ENCODE measurements at regions not wholly inside any gene's neighbourhood (a gene's known extent, or its start where the extent isn't known, plus 50 kb on each side); places are given as distances from the start of the nearest gene placed in this dataset.

- no peak overlapping the region for H3K27ac ChIP-seq
- no peaks in the 10 kb centered on the region for H3K4me1 ChIP-seq
- intact Hi-C loops (cut with DNase I): no loop called here
- no peaks in the 10 kb centered on the region for H3K36me3 ChIP-seq (replicated peaks in 1 of 2; ENCODE audit: insufficient read depth in 1 of 2, low read depth in 2 of 2)
- no peaks in the 10 kb centered on the region for H3K9me3 ChIP-seq
- ATAC-seq (no peak), DNase-seq (no peak)
- WGBS, 2 donors: 68 to 72% methylated on average over 3 of the region's 3 CpGs
- H3K27me3 ChIP-seq: no peaks in the 10 kb centered on the region
- H3K4me3 ChIP-seq: no peak overlapping the region
- no peak for TF ChIP-seq POLR2A (IDR thresholded peaks at IDR 0.05)
Measured at GRCh38 chr2:57185568-57185967, 861.0 kb upstream of the VRK2 start.

- no peak for DNase-seq
Measured at GRCh38 chr2:57190007-57190406, 856.6 kb upstream of the VRK2 start.

GRCh38 chr2:57199663-57200062, 846.9 kb upstream of the VRK2 start:
- no peak for DNase-seq
- intact Hi-C loops (cut with DNase I): no loop called here

More at GRCh38 chr2:57190007-57190406, 856.6 kb upstream of the VRK2 start:
- no peak overlapping the region for H3K27ac ChIP-seq
- H3K9me3 ChIP-seq: no peaks in the 10 kb centered on the region
- H3K4me3 ChIP-seq: no peak overlapping the region
- TF ChIP-seq CTCF (IDR thresholded peaks at IDR 0.05): no peak
- no peak for TF ChIP-seq POLR2A (IDR thresholded peaks at IDR 0.05)
- no peak for ATAC-seq
- H3K27me3 ChIP-seq: no peaks in the 10 kb centered on the region
- no peaks in the 10 kb centered on the region for H3K4me1 ChIP-seq
- no peaks in the 10 kb centered on the region for H3K36me3 ChIP-seq (replicated peaks in 1 of 2; ENCODE audit: insufficient read depth in 1 of 2, low read depth in 2 of 2)
- WGBS, 2 donors: 70 to 75% methylated on average over 2 of the region's 2 CpGs
- intact Hi-C loops (cut with DNase I): no loop called here

GRCh38 chr2:57204364-57204763, 842.2 kb upstream of the VRK2 start:
- H3K27me3 ChIP-seq: no peaks in the 10 kb centered on the region
- no peak overlapping the region for H3K4me3 ChIP-seq
- H3K4me1 ChIP-seq: no peaks in the 10 kb centered on the region
- H3K36me3 ChIP-seq (replicated peaks in 1 of 2; ENCODE audit: insufficient read depth in 1 of 2, low read depth in 2 of 2): no peaks in the 10 kb centered on the region
- no peaks in the 10 kb centered on the region for H3K9me3 ChIP-seq
- no peak overlapping the region for H3K27ac ChIP-seq
- 40 to 85% methylated on average over 3 of the region's 3 CpGs for WGBS, 2 donors
- TF ChIP-seq CTCF (IDR thresholded peaks at IDR 0.05) (no peak), POLR2A (IDR thresholded peaks at IDR 0.05) (no peak)
- ATAC-seq: no peak
- no peak for DNase-seq
- intact Hi-C loops (cut with DNase I): no loop called here

More at GRCh38 chr2:57199663-57200062, 846.9 kb upstream of the VRK2 start:
- H3K4me3 ChIP-seq: no peak overlapping the region
- H3K27ac ChIP-seq: no peak overlapping the region
- WGBS, 2 donors: 82 to 84% methylated on average over 3 of the region's 3 CpGs
- no peaks in the 10 kb centered on the region for H3K9me3 ChIP-seq
- no peak for ATAC-seq
- no peaks in the 10 kb centered on the region for H3K4me1 ChIP-seq
- H3K27me3 ChIP-seq: no peaks in the 10 kb centered on the region
- no peak for TF ChIP-seq POLR2A (IDR thresholded peaks at IDR 0.05)
- TF ChIP-seq CTCF (IDR thresholded peaks at IDR 0.05): no peak
- H3K36me3 ChIP-seq (replicated peaks in 1 of 2; ENCODE audit: insufficient read depth in 1 of 2, low read depth in 2 of 2): no peaks in the 10 kb centered on the region

- Histone ChIP-seq H3K4me3 (no peak overlapping the region), H3K4me1 (no peaks in the 10 kb centered on the region), H3K9me3 (no peaks in the 10 kb centered on the region), H3K27ac (no peak overlapping the region), H3K36me3 (replicated peaks in 1 of 2; ENCODE audit: insufficient read depth in 1 of 2, low read depth in 2 of 2) (no peaks in the 10 kb centered on the region), H3K27me3 (no peaks in the 10 kb centered on the region)
- intact Hi-C loops (cut with DNase I): no loop called here
- WGBS, 2 donors: 62 to 77% methylated on average over 2 of the region's 2 CpGs
- DNase-seq (no peak), ATAC-seq (no peak)
- TF ChIP-seq CTCF (IDR thresholded peaks at IDR 0.05) (no peak), POLR2A (IDR thresholded peaks at IDR 0.05) (no peak)
Measured at GRCh38 chr2:57205241-57205640, 841.4 kb upstream of the VRK2 start.
